ENCODE measurements at regions not wholly inside any gene's neighbourhood (a gene's known extent, or its start where the extent isn't known, plus 50 kb on each side); places are given as distances from the start of the nearest gene placed in this dataset.

DNA sequence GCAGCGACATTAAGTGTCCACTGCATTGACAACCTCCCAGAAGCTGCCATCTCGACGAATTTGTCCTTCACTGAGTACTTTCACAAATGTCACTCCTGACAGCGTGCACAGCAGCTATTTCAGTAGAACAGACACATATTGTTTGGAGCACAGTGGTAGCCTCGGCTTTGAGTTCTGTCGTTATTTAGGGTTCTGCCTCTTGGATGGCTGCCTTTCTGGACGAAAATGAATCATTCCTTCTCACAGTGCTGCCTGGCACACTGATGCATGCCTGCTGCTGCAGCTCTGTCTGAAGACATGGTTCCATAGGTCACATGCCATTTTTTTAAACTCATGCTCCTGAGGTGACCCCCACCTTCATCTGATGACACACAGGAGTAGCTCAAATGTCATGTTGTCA, 477.0 kb downstream of the C6orf118 start:
- TF ChIP-seq EZH2phosphoT487 (IDR thresholded peaks at IDR 0.05; ENCODE audit: borderline replicate concordance) = no peak
- TF ChIP-seq, protein P1, sequence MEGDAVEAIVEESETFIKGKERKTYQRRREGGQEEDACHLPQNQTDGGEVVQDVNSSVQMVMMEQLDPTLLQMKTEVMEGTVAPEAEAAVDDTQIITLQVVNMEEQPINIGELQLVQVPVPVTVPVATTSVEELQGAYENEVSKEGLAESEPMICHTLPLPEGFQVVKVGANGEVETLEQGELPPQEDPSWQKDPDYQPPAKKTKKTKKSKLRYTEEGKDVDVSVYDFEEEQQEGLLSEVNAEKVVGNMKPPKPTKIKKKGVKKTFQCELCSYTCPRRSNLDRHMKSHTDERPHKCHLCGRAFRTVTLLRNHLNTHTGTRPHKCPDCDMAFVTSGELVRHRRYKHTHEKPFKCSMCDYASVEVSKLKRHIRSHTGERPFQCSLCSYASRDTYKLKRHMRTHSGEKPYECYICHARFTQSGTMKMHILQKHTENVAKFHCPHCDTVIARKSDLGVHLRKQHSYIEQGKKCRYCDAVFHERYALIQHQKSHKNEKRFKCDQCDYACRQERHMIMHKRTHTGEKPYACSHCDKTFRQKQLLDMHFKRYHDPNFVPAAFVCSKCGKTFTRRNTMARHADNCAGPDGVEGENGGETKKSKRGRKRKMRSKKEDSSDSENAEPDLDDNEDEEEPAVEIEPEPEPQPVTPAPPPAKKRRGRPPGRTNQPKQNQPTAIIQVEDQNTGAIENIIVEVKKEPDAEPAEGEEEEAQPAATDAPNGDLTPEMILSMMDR (conservative IDR thresholded peaks at IDR 0.05; ENCODE audit: low read length) = no peak
- H3K4me1 ChIP-seq (ENCODE audit: insufficient read depth, low read length, poor library complexity, severe bottlenecking) = no peaks in the 10 kb centered on the region
- no peaks in the 10 kb centered on the region for H3K36me3 ChIP-seq (ENCODE audit: insufficient read depth, low read length)
- H3K9me2 ChIP-seq (replicated peaks; ENCODE audit: low read depth, low read length) = no peaks in the 10 kb centered on the region
- no peaks in the 10 kb centered on the region for H4K20me1 ChIP-seq (ENCODE audit: insufficient read depth, low read length, poor library complexity, severe bottlenecking)
- H3K4me2 ChIP-seq (ENCODE audit: low read depth, low read length, poor library complexity, severe bottlenecking) = no peak overlapping the region
- no peaks in the 10 kb centered on the region for H3F3A ChIP-seq (ENCODE audit: low read depth)
- no peak overlapping the region for H3K4me3 ChIP-seq (ENCODE audit: low read length, poor library complexity, severe bottlenecking)
- H3K27me3 ChIP-seq (ENCODE audit: insufficient read depth, low read length, poor library complexity, severe bottlenecking) = no peaks in the 10 kb centered on the region
- H2AFZ ChIP-seq (ENCODE audit: low read length) = no peak overlapping the region
- H3K9me3 ChIP-seq (ENCODE audit: insufficient read depth, low read depth, low read length) = no peaks in the 10 kb centered on the region
- H3K79me2 ChIP-seq (ENCODE audit: insufficient read depth, low read length) = no peaks in the 10 kb centered on the region
- no peak overlapping the region for H3K9ac ChIP-seq (ENCODE audit: low read depth, low read length, poor library complexity, severe bottlenecking)

DNA sequence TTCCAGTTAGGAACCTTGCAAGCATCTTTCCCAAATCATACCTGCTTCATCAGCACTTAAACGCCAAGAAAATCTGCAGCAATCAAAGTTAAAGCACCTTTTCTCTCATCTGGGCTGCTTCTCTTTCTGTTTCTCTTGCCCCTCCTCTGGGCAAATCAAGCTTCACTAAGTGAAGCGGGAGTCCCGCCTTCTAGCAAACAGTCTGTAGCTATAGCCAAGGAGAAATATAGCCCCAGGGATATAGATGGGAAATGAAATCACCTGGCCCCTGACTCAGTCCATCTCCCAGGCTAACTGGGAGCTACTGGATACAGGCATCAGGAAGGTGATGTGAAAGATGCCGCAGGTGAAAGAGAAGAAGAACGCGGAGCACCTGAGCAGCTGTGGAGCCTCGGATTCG, 481.9 kb downstream of the C6orf118 start:
- no peaks in the 10 kb centered on the region for H4K20me1 ChIP-seq (ENCODE audit: insufficient read depth, low read length, poor library complexity, severe bottlenecking)
- TF ChIP-seq, protein P1 (conservative IDR thresholded peaks at IDR 0.05; ENCODE audit: low read length) = no peak
- no peak for TF ChIP-seq EZH2phosphoT487 (IDR thresholded peaks at IDR 0.05; ENCODE audit: borderline replicate concordance)
- no peaks in the 10 kb centered on the region for H3K9me3 ChIP-seq (ENCODE audit: insufficient read depth, low read depth, low read length)
- no peak overlapping the region for H3K9ac ChIP-seq (ENCODE audit: low read depth, low read length, poor library complexity, severe bottlenecking)
- no peaks in the 10 kb centered on the region for H3K9me2 ChIP-seq (replicated peaks; ENCODE audit: low read depth, low read length)
- no peaks in the 10 kb centered on the region for H3K36me3 ChIP-seq (ENCODE audit: insufficient read depth, low read length)
- H3K4me2 ChIP-seq (ENCODE audit: low read depth, low read length, poor library complexity, severe bottlenecking) = no peak overlapping the region
- no peaks in the 10 kb centered on the region for H3K27me3 ChIP-seq (ENCODE audit: insufficient read depth, low read length, poor library complexity, severe bottlenecking)
- H3F3A ChIP-seq (ENCODE audit: low read depth) = no peaks in the 10 kb centered on the region
- no peaks in the 10 kb centered on the region for H3K4me1 ChIP-seq (ENCODE audit: insufficient read depth, low read length, poor library complexity, severe bottlenecking)
- no peak overlapping the region for H2AFZ ChIP-seq (ENCODE audit: low read length)
- no peak overlapping the region for H3K4me3 ChIP-seq (ENCODE audit: low read length, poor library complexity, severe bottlenecking)
- H3K79me2 ChIP-seq (ENCODE audit: insufficient read depth, low read length) = no peaks in the 10 kb centered on the region

DNA sequence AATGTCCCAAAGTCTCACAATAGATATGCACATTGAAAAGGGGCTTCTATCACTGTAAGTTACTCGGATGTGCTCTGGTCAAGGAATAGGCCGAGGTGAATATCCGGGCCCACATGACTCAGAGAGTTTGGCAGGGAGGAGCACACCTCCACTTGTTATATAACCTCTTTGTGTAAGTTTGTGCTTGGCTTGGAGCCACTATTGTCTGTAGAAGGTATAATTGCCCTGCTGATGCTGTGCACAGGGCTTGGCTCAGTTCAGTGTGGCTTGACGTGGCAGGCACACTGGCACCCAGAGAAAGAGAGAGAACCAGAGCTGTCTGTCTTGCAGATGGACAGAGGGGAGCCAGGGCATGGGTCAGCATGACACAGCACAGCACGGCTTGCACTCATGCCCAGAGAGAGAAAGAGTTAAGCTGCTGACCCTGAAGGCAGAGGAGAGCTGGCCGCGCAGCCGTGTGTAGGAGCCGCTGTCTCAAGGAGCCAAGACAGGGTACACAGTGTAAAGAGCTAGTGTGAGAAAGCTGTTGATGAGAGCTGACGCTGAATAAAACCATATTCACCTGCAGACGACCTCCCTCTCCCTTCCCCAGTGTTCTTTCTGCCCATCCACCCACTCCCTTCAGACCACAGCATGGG, 482.5 kb downstream of the C6orf118 start:
- H4K20me1 ChIP-seq (ENCODE audit: insufficient read depth, low read length, poor library complexity, severe bottlenecking) = no peaks in the 10 kb centered on the region
- no peak overlapping the region for H3K4me2 ChIP-seq (ENCODE audit: low read depth, low read length, poor library complexity, severe bottlenecking)
- H2AFZ ChIP-seq (ENCODE audit: low read length) = no peak overlapping the region
- H3K79me2 ChIP-seq (ENCODE audit: insufficient read depth, low read length) = no peaks in the 10 kb centered on the region
- no peaks in the 10 kb centered on the region for H3F3A ChIP-seq (ENCODE audit: low read depth)
- H3K9ac ChIP-seq (ENCODE audit: low read depth, low read length, poor library complexity, severe bottlenecking) = no peak overlapping the region
- no peaks in the 10 kb centered on the region for H3K9me2 ChIP-seq (replicated peaks; ENCODE audit: low read depth, low read length)
- H3K27me3 ChIP-seq (ENCODE audit: insufficient read depth, low read length, poor library complexity, severe bottlenecking) = no peaks in the 10 kb centered on the region
- H3K4me3 ChIP-seq (ENCODE audit: low read length, poor library complexity, severe bottlenecking) = no peak overlapping the region
- TF ChIP-seq, protein P1 (conservative IDR thresholded peaks at IDR 0.05; ENCODE audit: low read length) = no peak
- TF ChIP-seq EZH2phosphoT487 (IDR thresholded peaks at IDR 0.05; ENCODE audit: borderline replicate concordance) = no peak
- no peaks in the 10 kb centered on the region for H3K4me1 ChIP-seq (ENCODE audit: insufficient read depth, low read length, poor library complexity, severe bottlenecking)
- H3K36me3 ChIP-seq (ENCODE audit: insufficient read depth, low read length) = no peaks in the 10 kb centered on the region
- no peaks in the 10 kb centered on the region for H3K9me3 ChIP-seq (ENCODE audit: insufficient read depth, low read depth, low read length)
